ENCODE measurements at regions not wholly inside any gene's neighbourhood (a gene's known extent, or its start where the extent isn't known, plus 50 kb on each side); places are given as distances from the start of the nearest gene placed in this dataset.

- no peak for DNase-seq
Measured at GRCh38 chr7:47188653-47189315, 393.1 kb downstream of the TNS3 start.

GRCh38 chr7:47188136-47188535 is 393.8 kb downstream of the TNS3 start:
- no peak for DNase-seq

- no peak for DNase-seq
Measured at GRCh38 chr7:47186316-47186715, 395.6 kb downstream of the TNS3 start.

GRCh38 chr7:47185839-47186238 is 396.1 kb downstream of the TNS3 start:
- DNase-seq, result no peak

- DNase-seq, result no peak
Measured at GRCh38 chr7:47185170-47185569, 396.7 kb downstream of the TNS3 start.

GRCh38 chr7:47183862-47184590 is 397.9 kb downstream of the TNS3 start:
- no peak for DNase-seq

GRCh38 chr7:47181746-47182361 is 400.1 kb downstream of the TNS3 start:
- DNase-seq, result peak; percentile 50

GRCh38 chr7:47180516-47180826 is 401.4 kb downstream of the TNS3 start:
- DNase-seq, result no peak

- peak; percentile 85 for DNase-seq
Measured at GRCh38 chr7:47179812-47180515, 401.9 kb downstream of the TNS3 start.

GRCh38 chr7:47172602-47173539 is 409.0 kb downstream of the TNS3 start:
- peak; percentile 93 for DNase-seq

- peak; percentile 49 for DNase-seq
Measured at GRCh38 chr7:47170516-47170915, 411.4 kb downstream of the TNS3 start.

GRCh38 chr7:47154791-47155190 is 427.1 kb downstream of the TNS3 start:
- DNase-seq, result no peak

- peak; percentile 96 for DNase-seq
Measured at GRCh38 chr7:47153576-47153975, 428.3 kb downstream of the TNS3 start.

- peak; percentile 88 for DNase-seq
Measured at GRCh38 chr7:47153058-47153457, 428.9 kb downstream of the TNS3 start.

GRCh38 chr7:47152307-47152706 is 429.6 kb downstream of the TNS3 start:
- no peak for DNase-seq

- DNase-seq, result no peak
Measured at GRCh38 chr7:47150497-47151260, 431.2 kb downstream of the TNS3 start.

GRCh38 chr7:47149971-47150370 is 431.9 kb downstream of the TNS3 start:
- no peak for DNase-seq

- DNase-seq, result no peak
Measured at GRCh38 chr7:47149208-47149839, 432.6 kb downstream of the TNS3 start.

- no peak for DNase-seq
Measured at GRCh38 chr7:47148536-47149207, 433.2 kb downstream of the TNS3 start.

GRCh38 chr7:47147213-47147631 is 434.7 kb downstream of the TNS3 start:
- DNase-seq, result peak; percentile 64

- DNase-seq, result no peak
Measured at GRCh38 chr7:47145982-47146381, 435.9 kb downstream of the TNS3 start.
